Keratinocyte (primary cell): ENCODE measurements at regions not wholly inside any gene's neighbourhood (a gene's known extent, or its start where the extent isn't known, plus 50 kb on each side); places are given as distances from the start of the nearest gene placed in this dataset.

Source experiments
- DNase-seq: peaks from one replicate; pipeline ENCODE4 v3.0.0-alpha.2; 2011; ENCODE audit warnings: low read depth, missing footprints, low spot score
- FAIRE-seq: peaks from 2 replicates; lab custom pipeline; 2011; peaks lifted over from hg19 to GRCh38; lab: Jason Lieb, UNC
- H2AFZ ChIP-seq: 2 replicates; pipeline ENCODE4 v1.6.0; 2012; ENCODE audit warnings: low read length, control low read depth, inconsistent platforms; ENCODE audit not compliant: control insufficient read depth
- H3K27ac ChIP-seq: 2 replicates; pipeline ENCODE4 v1.5.1; 2011; ENCODE audit warnings: low read length; ENCODE audit not compliant: control insufficient read depth, insufficient read depth
- H3K27me3 ChIP-seq: 3 replicates; pipeline ENCODE4 v1.6.0; 2011; ENCODE audit warnings: low read length; ENCODE audit not compliant: control insufficient read depth, insufficient read depth; ENCODE audit errors: extremely low read depth
- H3K36me3 ChIP-seq, 2 experiments: 2 replicates in 1 of 2; 3 replicates in 1 of 2; pipeline ENCODE4 v1.5.1; 2011; ENCODE audit warnings: low read length in 2 of 2, mild to moderate bottlenecking in 1 of 2; ENCODE audit not compliant: control insufficient read depth in 2 of 2, insufficient read depth in 2 of 2; ENCODE audit errors: extremely low read depth in 1 of 2
- H3K4me1 ChIP-seq: 3 replicates; pipeline ENCODE4 v1.5.1; 2011; ENCODE audit warnings: low read length; ENCODE audit not compliant: control insufficient read depth, insufficient read depth; ENCODE audit errors: extremely low read depth
- H3K4me2 ChIP-seq: 3 replicates; pipeline ENCODE4 v1.6.0; 2011; ENCODE audit warnings: low read depth, low read length; ENCODE audit not compliant: control insufficient read depth, insufficient read depth; ENCODE audit errors: extremely low read depth
- H3K4me3 ChIP-seq, 3 experiments: fragments of 200-600 bp in 1 of 3; sonication (generic) in 1 of 3; 2 replicates in 2 of 3; 3 replicates in 1 of 3; pipeline ENCODE4 v1.5.1; 2011 to 2016; ENCODE audit warnings: low read length in 3 of 3, mild to moderate bottlenecking in 3 of 3, control low read depth in 2 of 3, inconsistent platforms in 1 of 3, low read depth in 1 of 3, mixed read lengths in 1 of 3, mixed run types in 1 of 3, moderate library complexity in 1 of 3; ENCODE audit not compliant: control insufficient read depth in 2 of 3, insufficient read depth in 2 of 3; ENCODE audit errors: extremely low read depth in 1 of 3
- H3K79me2 ChIP-seq: 2 replicates; pipeline ENCODE4 v1.6.0; 2012; ENCODE audit warnings: low read length; ENCODE audit not compliant: control insufficient read depth, insufficient read depth
- H3K9ac ChIP-seq: 3 replicates; pipeline ENCODE4 v1.6.0; 2011; ENCODE audit warnings: low read length; ENCODE audit not compliant: control insufficient read depth, insufficient read depth; ENCODE audit errors: extremely low read depth
- H3K9me1 ChIP-seq: 3 replicates; pipeline ENCODE4 v1.6.0; 2011; ENCODE audit warnings: low read length; ENCODE audit not compliant: control insufficient read depth, insufficient read depth; ENCODE audit errors: extremely low read depth
- H3K9me3 ChIP-seq: 2 replicates; pipeline ENCODE4 v1.5.1; 2012; ENCODE audit warnings: low read depth, low read length; ENCODE audit not compliant: control insufficient read depth
- H4K20me1 ChIP-seq: 3 replicates; pipeline ENCODE4 v1.6.0; 2011; ENCODE audit warnings: low read length; ENCODE audit not compliant: control insufficient read depth, insufficient read depth; ENCODE audit errors: extremely low read depth
- CTCF ChIP-seq, 3 experiments: IDR thresholded peaks in 1 of 3; conservative IDR thresholded peaks in 1 of 3; optimal IDR thresholded peaks in 1 of 3; 2 replicates in 2 of 3; 3 replicates in 1 of 3; pipeline versions ENCODE3 to v1.5.1; 2011; ENCODE audit warnings: low read length in 3 of 3, mild to moderate bottlenecking in 3 of 3, moderate library complexity in 2 of 3, control low read depth in 1 of 3, inconsistent platforms in 1 of 3; ENCODE audit not compliant: insufficient read depth in 2 of 3; ENCODE audit errors: extremely low read depth in 1 of 3
- EZH2 ChIP-seq: IDR thresholded peaks from one replicate; pipeline ENCODE4 v1.6.1; 2012; ENCODE audit warnings: inconsistent platforms, mild to moderate bottlenecking, low read length, moderate library complexity
- dilution Hi-C: fragments of 300-500 bp; cut with MboI; formaldehyde crosslinking; loops from one replicate; pipeline ENCODE4 v1.7.0; 2020; ENCODE audit warnings: low sequenced_read_pairs; ENCODE audit not compliant: extremely low pct_ligation_motif_present

GRCh38 chr18:38900031-38900430 is 1334.4 kb upstream of the CELF4 start:
- Histone ChIP-seq H3K4me2 (no peak overlapping the region), H3K4me1 (no peaks in the 10 kb centered on the region), H3K9me3 (no peaks in the 10 kb centered on the region), H4K20me1 (no peaks in the 10 kb centered on the region), H3K36me3 (no peaks in the 10 kb centered on the region), H3K9ac (no peak overlapping the region), H2AFZ (no peak overlapping the region), H3K79me2 (no peaks in the 10 kb centered on the region), H3K9me1 (no peaks in the 10 kb centered on the region), H3K27me3 (no peaks in the 10 kb centered on the region), H3K27ac (no peak overlapping the region), H3K4me3 (no peak overlapping the region)
- dilution Hi-C loops: no loop called here
- FAIRE-seq: no peak
- DNase-seq: no peak
- TF ChIP-seq CTCF (optimal IDR thresholded peaks at IDR 0.05 in 1 of 3, IDR thresholded peaks at IDR 0.05 in 1 of 3, conservative IDR thresholded peaks at IDR 0.05 in 1 of 3; ENCODE audit: extremely low read depth in 1 of 3, insufficient read depth in 2 of 3, low read length in 3 of 3): no peak
- no peak for TF ChIP-seq EZH2

GRCh38 chr18:38899252-38899651 is 1333.7 kb upstream of the CELF4 start:
- no peaks in the 10 kb centered on the region for H3K4me1 ChIP-seq
- no peak overlapping the region for H3K27ac ChIP-seq
- no peak overlapping the region for H3K4me2 ChIP-seq
- H3K36me3 ChIP-seq: no peaks in the 10 kb centered on the region
- no peak overlapping the region for H3K4me3 ChIP-seq
- H3K79me2 ChIP-seq: no peaks in the 10 kb centered on the region
- no peak for TF ChIP-seq EZH2
- TF ChIP-seq CTCF (optimal IDR thresholded peaks at IDR 0.05 in 1 of 3, IDR thresholded peaks at IDR 0.05 in 1 of 3, conservative IDR thresholded peaks at IDR 0.05 in 1 of 3; ENCODE audit: extremely low read depth in 1 of 3, insufficient read depth in 2 of 3, low read length in 3 of 3): no peak
- H3K27me3 ChIP-seq: no peaks in the 10 kb centered on the region
- H3K9me1 ChIP-seq: no peaks in the 10 kb centered on the region
- H3K9ac ChIP-seq: no peak overlapping the region
- H4K20me1 ChIP-seq: no peaks in the 10 kb centered on the region
- no peaks in the 10 kb centered on the region for H3K9me3 ChIP-seq
- DNase-seq: no peak
- H2AFZ ChIP-seq: no peak overlapping the region
- dilution Hi-C loops: no loop called here
- FAIRE-seq: no peak
